ENCODE measurements at regions not wholly inside any gene's neighbourhood (a gene's known extent, or its start where the extent isn't known, plus 50 kb on each side); places are given as distances from the start of the nearest gene placed in this dataset.

GRCh38 chr13:103291798-103292572 is 225.8 kb upstream of the SLC10A2 start:
- H3K4me3 ChIP-seq (ENCODE audit: low read depth, low read length), result no peak overlapping the region
- TF ChIP-seq CTCF (IDR thresholded peaks at IDR 0.05; ENCODE audit: control insufficient read depth, extremely low read depth, insufficient read depth), result no peak
- no peak for DNase-seq (ENCODE audit: low read depth)

- DNase-seq (ENCODE audit: low read depth), result no peak
- no peak for TF ChIP-seq CTCF (IDR thresholded peaks at IDR 0.05; ENCODE audit: control insufficient read depth, extremely low read depth, insufficient read depth)
- H3K4me3 ChIP-seq (ENCODE audit: low read depth, low read length), result no peak overlapping the region
These were observed 225.0 kb upstream of the SLC10A2 start for GRCh38 chr13:103291226-103291625.

- no peak for DNase-seq (ENCODE audit: low read depth)
- no peak overlapping the region for H3K4me3 ChIP-seq (ENCODE audit: low read depth, low read length)
- TF ChIP-seq CTCF (IDR thresholded peaks at IDR 0.05; ENCODE audit: control insufficient read depth, extremely low read depth, insufficient read depth), result no peak
These were observed 223.5 kb upstream of the SLC10A2 start for GRCh38 chr13:103289681-103290080.

- H3K4me3 ChIP-seq (ENCODE audit: low read depth, low read length), result no peak overlapping the region
- no peak for TF ChIP-seq CTCF (IDR thresholded peaks at IDR 0.05; ENCODE audit: control insufficient read depth, extremely low read depth, insufficient read depth)
- DNase-seq (ENCODE audit: low read depth), result no peak
These were observed 221.9 kb upstream of the SLC10A2 start for GRCh38 chr13:103288114-103288513.

- DNase-seq (ENCODE audit: low read depth), result no peak
- TF ChIP-seq CTCF (IDR thresholded peaks at IDR 0.05; ENCODE audit: control insufficient read depth, extremely low read depth, insufficient read depth), result no peak
These were observed 221.4 kb upstream of the SLC10A2 start for GRCh38 chr13:103287659-103288058.

GRCh38 chr13:103284466-103284865 is 218.2 kb upstream of the SLC10A2 start:
- H3K4me3 ChIP-seq (ENCODE audit: low read depth, low read length), result no peak overlapping the region
- no peak for DNase-seq (ENCODE audit: low read depth)
- TF ChIP-seq CTCF (IDR thresholded peaks at IDR 0.05; ENCODE audit: control insufficient read depth, extremely low read depth, insufficient read depth), result no peak

More at GRCh38 chr13:103287659-103288058, 221.4 kb upstream of the SLC10A2 start:
- H3K4me3 ChIP-seq (ENCODE audit: low read depth, low read length), result no peak overlapping the region

GRCh38 chr13:103283451-103283820 is 217.2 kb upstream of the SLC10A2 start:
- TF ChIP-seq CTCF (IDR thresholded peaks at IDR 0.05; ENCODE audit: control insufficient read depth, extremely low read depth, insufficient read depth), result no peak
- no peak overlapping the region for H3K4me3 ChIP-seq (ENCODE audit: low read depth, low read length)
- DNase-seq (ENCODE audit: low read depth), result no peak

Data from LNCaP clone FGC (cell line).